Epithelial cell of proximal tubule (primary cell): ENCODE measurements at regions not wholly inside any gene's neighbourhood (a gene's known extent, or its start where the extent isn't known, plus 50 kb on each side); places are given as distances from the start of the nearest gene placed in this dataset.
A peak's percentile ranks its signal among the peaks of the same experiment; 100 is the strongest.

Experiments used
- DNase-seq: peaks from one replicate; pipeline ENCODE4 v3.0.0-alpha.2; 2011; ENCODE audit warnings: low read depth
- H3K4me3 ChIP-seq: 2 replicates; pipeline ENCODE4 v1.5.1; 2011; ENCODE audit warnings: low read depth, mild to moderate bottlenecking, low read length
- TF ChIP-seq, protein P1 (sequence below): conservative IDR thresholded peaks from 2 replicates; pipeline ENCODE4 v1.5.1; 2012; ENCODE audit warnings: low read depth, mild to moderate bottlenecking, low read length

DNA sequence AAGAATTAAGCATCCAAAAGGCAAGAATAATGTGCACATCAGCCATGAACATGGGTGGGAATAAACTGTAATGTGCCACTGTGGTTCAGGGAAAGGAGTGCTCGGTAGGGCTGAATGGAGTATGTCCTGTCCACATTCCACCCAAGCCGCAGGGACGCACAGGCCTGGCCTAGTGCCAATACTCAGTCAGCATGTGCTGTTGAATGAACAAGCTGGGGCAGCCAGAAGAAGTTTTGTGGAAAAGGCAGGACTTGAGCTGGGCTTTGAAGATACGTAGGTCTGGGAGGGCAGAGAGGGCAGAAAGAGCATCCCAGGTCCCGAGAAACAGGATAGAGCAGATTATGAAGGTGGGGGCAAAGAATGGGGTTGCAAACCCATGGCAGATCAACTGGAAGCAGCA lies 60.0 kb upstream of the PLET1 start:
- peak; percentile 70 for DNase-seq
- TF ChIP-seq, protein P1, sequence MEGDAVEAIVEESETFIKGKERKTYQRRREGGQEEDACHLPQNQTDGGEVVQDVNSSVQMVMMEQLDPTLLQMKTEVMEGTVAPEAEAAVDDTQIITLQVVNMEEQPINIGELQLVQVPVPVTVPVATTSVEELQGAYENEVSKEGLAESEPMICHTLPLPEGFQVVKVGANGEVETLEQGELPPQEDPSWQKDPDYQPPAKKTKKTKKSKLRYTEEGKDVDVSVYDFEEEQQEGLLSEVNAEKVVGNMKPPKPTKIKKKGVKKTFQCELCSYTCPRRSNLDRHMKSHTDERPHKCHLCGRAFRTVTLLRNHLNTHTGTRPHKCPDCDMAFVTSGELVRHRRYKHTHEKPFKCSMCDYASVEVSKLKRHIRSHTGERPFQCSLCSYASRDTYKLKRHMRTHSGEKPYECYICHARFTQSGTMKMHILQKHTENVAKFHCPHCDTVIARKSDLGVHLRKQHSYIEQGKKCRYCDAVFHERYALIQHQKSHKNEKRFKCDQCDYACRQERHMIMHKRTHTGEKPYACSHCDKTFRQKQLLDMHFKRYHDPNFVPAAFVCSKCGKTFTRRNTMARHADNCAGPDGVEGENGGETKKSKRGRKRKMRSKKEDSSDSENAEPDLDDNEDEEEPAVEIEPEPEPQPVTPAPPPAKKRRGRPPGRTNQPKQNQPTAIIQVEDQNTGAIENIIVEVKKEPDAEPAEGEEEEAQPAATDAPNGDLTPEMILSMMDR = no peak
- no peak overlapping the region for H3K4me3 ChIP-seq

DNA sequence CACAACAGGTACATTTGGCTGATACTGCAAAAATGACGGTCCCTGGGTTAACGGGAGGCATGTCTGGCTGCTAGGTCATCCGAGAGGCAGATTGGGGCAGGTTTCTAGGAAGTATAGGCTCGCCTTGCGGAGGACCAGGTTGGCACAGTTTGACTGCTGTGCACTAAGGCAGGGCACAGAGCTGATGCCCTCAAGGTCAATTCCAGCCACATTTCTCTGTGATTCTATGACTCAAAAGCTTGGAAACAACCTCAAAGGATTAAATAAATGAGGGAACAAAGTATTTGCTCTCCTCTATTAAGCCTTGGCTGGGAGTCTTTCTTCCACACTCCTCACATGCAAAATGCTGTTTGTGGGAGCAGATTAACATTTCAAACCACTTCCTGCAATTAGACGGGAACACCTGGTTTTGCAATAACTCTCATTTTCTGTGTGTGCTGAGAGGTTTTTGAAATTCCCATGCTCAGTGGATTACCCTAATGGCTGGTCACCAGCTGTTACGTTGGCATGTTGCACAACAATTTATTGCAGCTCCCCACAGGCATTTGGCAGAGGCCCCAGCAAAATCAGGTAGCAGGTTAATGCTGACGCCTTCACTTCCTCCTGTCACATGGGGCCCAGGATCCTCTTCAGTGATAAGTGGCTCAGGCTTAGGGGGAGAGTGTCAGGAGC lies 61.0 kb upstream of the PLET1 start:
- H3K4me3 ChIP-seq = no peak overlapping the region
- TF ChIP-seq, protein P1 = no peak
- peak; percentile 100 for DNase-seq

DNA sequence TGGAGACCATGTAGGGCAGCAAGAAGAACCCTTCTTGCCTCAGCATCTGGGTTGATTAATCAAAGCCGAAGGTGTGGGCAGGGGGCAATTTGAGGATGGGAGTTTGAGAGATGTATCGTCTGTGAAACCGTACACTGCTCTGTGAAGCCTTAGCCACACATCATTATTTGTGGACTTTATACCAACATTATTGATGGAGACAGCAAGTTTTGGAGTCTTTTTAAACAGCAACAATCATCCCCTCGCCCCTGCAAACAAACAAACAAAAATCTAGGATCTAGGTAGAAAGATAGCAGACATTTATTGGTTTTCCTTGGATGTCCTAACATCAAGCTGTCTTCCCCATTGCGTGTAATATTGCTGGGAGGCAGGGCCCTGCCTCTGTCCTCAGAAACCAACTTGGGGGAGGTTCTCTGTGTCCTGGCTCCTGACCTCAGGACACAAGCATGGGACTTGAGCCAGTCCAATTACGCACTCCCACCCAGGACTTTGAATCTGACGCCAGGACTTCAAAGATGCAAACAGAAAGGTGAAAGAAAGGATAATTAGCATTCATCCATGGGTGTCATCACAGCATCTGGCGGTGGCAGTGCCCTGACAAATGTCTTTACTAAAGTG lies 61.6 kb upstream of the PLET1 start:
- no peak overlapping the region for H3K4me3 ChIP-seq
- no peak for DNase-seq
- TF ChIP-seq, protein P1 = no peak

DNA sequence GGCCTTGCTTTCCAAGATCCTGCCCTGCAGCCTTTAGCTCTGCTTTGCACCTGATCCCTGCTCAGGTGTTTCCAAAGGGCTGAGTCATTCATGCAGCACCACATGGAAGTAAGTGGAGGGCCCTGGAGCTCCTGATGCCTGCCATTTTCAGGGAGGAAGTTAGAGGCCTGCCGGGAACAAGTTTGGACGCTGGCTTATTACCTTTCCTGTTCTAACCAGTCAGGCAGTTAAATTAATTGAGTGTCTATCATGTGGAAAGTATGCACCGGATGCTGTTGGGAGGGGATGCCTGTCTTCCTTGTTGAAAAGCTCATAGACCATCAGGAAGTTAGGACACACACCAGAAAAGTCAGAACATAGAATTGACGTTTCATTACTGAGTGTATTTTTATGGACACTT lies 73.7 kb upstream of the PLET1 start:
- no peak for DNase-seq
- no peak overlapping the region for H3K4me3 ChIP-seq
- TF ChIP-seq, protein P1 = no peak

GRCh38 chr11:112336356-112336886 lies 75.8 kb upstream of the PLET1 start:
- H3K4me3 ChIP-seq = no peak overlapping the region
- DNase-seq = no peak
- TF ChIP-seq, protein P1 = no peak

DNA sequence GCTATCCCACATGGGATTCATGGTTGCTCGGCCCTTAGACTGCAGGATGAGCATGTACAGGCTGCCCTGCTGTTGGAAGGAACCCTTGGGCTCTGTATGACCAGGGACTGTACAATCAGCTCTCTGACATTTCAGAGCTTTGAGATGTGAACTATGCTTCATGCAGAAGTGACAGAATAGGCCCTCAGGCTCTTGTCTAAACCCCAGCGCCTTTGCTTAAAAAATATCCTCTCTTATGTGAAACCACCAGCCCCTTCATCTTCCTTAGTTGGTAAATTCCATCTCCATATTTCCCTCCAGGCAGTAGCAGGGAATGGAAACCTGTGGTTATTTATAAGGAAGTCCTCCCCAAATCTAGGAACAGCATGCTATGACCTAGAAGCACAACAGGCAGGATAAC lies 78.9 kb upstream of the PLET1 start:
- DNase-seq = no peak
- no peak overlapping the region for H3K4me3 ChIP-seq
- TF ChIP-seq, protein P1 = no peak
